H1 (cell line): ENCODE measurements at regions not wholly inside any gene's neighbourhood (a gene's known extent, or its start where the extent isn't known, plus 50 kb on each side); places are given as distances from the start of the nearest gene placed in this dataset.

Experiments used
- CTCF ChIA-PET: fragments of 300-600 bp; sonication (Branson Sonifier 250); formaldehyde crosslinking; loops from one replicate; lab custom pipeline; 2021; ENCODE audit not compliant: partially characterized antibody; lab: Charles Lee
- POLR2A ChIA-PET: fragments of 300-600 bp; sonication (Branson Sonifier 250); formaldehyde crosslinking; loops from one replicate; lab custom pipeline; 2021; ENCODE audit warnings: inconsistent platforms; ENCODE audit not compliant: partially characterized antibody; lab: Charles Lee
- DNase-seq, 2 experiments: peaks; one replicate each; pipeline versions ENCODE4 v3.0.0 to v3.0.0-alpha.2; 2010 to 2022; ENCODE audit warnings: low spot score in 2 of 2, low read depth in 1 of 2, mixed read lengths in 1 of 2
- FAIRE-seq: peaks from 2 replicates; lab custom pipeline; 2011; peaks lifted over from hg19 to GRCh38; lab: Jason Lieb, UNC
- H2AFZ ChIP-seq: 2 replicates; pipeline ENCODE4 v1.8.1; 2012; ENCODE audit warnings: low read length, inconsistent platforms
- H2AK5ac ChIP-seq: 2 replicates; pipeline ENCODE4 v1.6.1; 2013; ENCODE audit warnings: low read depth, low read length
- H2BK120ac ChIP-seq: replicated peaks from 2 replicates; pipeline ENCODE3; 2013; ENCODE audit warnings: low read depth, low read length, inconsistent platforms
- H2BK12ac ChIP-seq: 2 replicates; pipeline ENCODE4 v1.6.1; 2013; ENCODE audit warnings: low read depth, low read length
- H2BK15ac ChIP-seq: 2 replicates; pipeline ENCODE4 v1.6.1; 2013; ENCODE audit warnings: low read length
- H2BK20ac ChIP-seq: 2 replicates; pipeline ENCODE4 v1.6.1; 2013; ENCODE audit warnings: low read length
- H2BK5ac ChIP-seq: 2 replicates; pipeline ENCODE4 v1.6.1; 2013; ENCODE audit warnings: low read depth, low read length
- H3K14ac ChIP-seq: 2 replicates; pipeline ENCODE4 v1.6.1; 2013; ENCODE audit warnings: inconsistent platforms; ENCODE audit not compliant: insufficient read length
- H3K18ac ChIP-seq: 2 replicates; pipeline ENCODE4 v1.6.1; 2013; ENCODE audit warnings: low read length; ENCODE audit errors: extremely low read depth
- H3K23ac ChIP-seq: 2 replicates; pipeline ENCODE4 v1.6.1; 2013; ENCODE audit warnings: inconsistent platforms; ENCODE audit not compliant: insufficient read length
- H3K23me2 ChIP-seq: 2 replicates; pipeline ENCODE4 v1.6.1; 2013; ENCODE audit warnings: low read depth, low read length
- H3K27ac ChIP-seq: 2 replicates; pipeline ENCODE4 v1.6.1; 2011; ENCODE audit warnings: low read depth, low read length, inconsistent platforms
- H3K27me3 ChIP-seq, 4 experiments: replicated peaks in 1 of 4; 1 replicate in 1 of 4; 2 replicates in 3 of 4; pipeline versions ENCODE4 v1.6.1 to v1.8.1; 2011 to 2013; ENCODE audit warnings: low read length in 3 of 4, mild to moderate bottlenecking in 3 of 4, inconsistent platforms in 2 of 4, mixed read lengths in 2 of 4, moderate library complexity in 1 of 4; ENCODE audit not compliant: control insufficient read depth in 3 of 4, insufficient read depth in 3 of 4; ENCODE audit errors: extremely low read depth in 1 of 4
- H3K36me3 ChIP-seq, 4 experiments: 2 replicates each; pipeline versions ENCODE4 v1.6.1 to v1.8.1; 2011 to 2013; ENCODE audit warnings: mild to moderate bottlenecking in 4 of 4, low read length in 3 of 4, moderate library complexity in 2 of 4, control low read depth in 1 of 4, inconsistent platforms in 1 of 4; ENCODE audit not compliant: insufficient read depth in 4 of 4, control insufficient read depth in 2 of 4
- H3K4ac ChIP-seq: replicated peaks from 2 replicates; pipeline ENCODE3; 2013; ENCODE audit warnings: low read length, low read depth, mixed read lengths, inconsistent platforms; ENCODE audit not compliant: insufficient read length
- H3K4me1 ChIP-seq, 4 experiments: replicated peaks in 1 of 4; 1 replicate in 1 of 4; 2 replicates in 3 of 4; pipeline versions ENCODE4 v1.6.1 to v1.8.1; 2011 to 2013; ENCODE audit warnings: low read length in 3 of 4, inconsistent platforms in 2 of 4, mixed read lengths in 1 of 4; ENCODE audit not compliant: insufficient read depth in 4 of 4, control insufficient read depth in 3 of 4
- H3K4me2 ChIP-seq, 2 experiments: 2 replicates each; pipeline versions ENCODE4 v1.6.1 to v1.8.1; 2011 to 2013; ENCODE audit warnings: low read depth in 2 of 2, low read length in 2 of 2, control low read depth in 1 of 2, inconsistent platforms in 1 of 2, mild to moderate bottlenecking in 1 of 2; ENCODE audit not compliant: insufficient read depth in 1 of 2
- H3K4me3 ChIP-seq, 4 experiments: fragments of 200-600, 300-600 bp in 1 of 4; sonication (generic), shearing (Covaris generic), sonication (Bioruptor Twin) in 1 of 4; 2 replicates each; pipeline versions ENCODE4 v1.5.1 to v1.8.1; 2011 to 2016; ENCODE audit warnings: low read length in 4 of 4, low read depth in 3 of 4, control low read depth in 2 of 4, inconsistent platforms in 2 of 4, mild to moderate bottlenecking in 2 of 4, mixed read lengths in 1 of 4, moderate library complexity in 1 of 4; ENCODE audit not compliant: insufficient read depth in 2 of 4; ENCODE audit errors: extremely low read depth in 1 of 4
- H3K56ac ChIP-seq: replicated peaks from 2 replicates; pipeline ENCODE3; 2013; ENCODE audit warnings: low read depth, mild to moderate bottlenecking, mixed read lengths, low read length, inconsistent platforms; ENCODE audit not compliant: insufficient read length
- H3K79me1 ChIP-seq: 2 replicates; pipeline ENCODE4 v1.6.1; 2013; ENCODE audit warnings: low read depth, low read length, control low read depth
- H3K79me2 ChIP-seq, 2 experiments: 2 replicates each; pipeline versions ENCODE4 v1.6.1 to v1.8.1; 2012 to 2013; ENCODE audit warnings: low read length in 2 of 2, mild to moderate bottlenecking in 2 of 2, inconsistent platforms in 1 of 2; ENCODE audit not compliant: insufficient read depth in 2 of 2, control insufficient read depth in 1 of 2
- H3K9ac ChIP-seq, 4 experiments: replicated peaks in 1 of 4; 1 replicate in 1 of 4; 2 replicates in 3 of 4; pipeline versions ENCODE4 v1.6.1 to v1.8.1; 2011 to 2013; ENCODE audit warnings: low read depth in 3 of 4, low read length in 3 of 4, control low read depth in 2 of 4, mild to moderate bottlenecking in 2 of 4, moderate library complexity in 2 of 4, inconsistent platforms in 1 of 4; ENCODE audit errors: extremely low read depth in 1 of 4
- H3K9me3 ChIP-seq, 2 experiments: 2 replicates each; pipeline versions ENCODE4 v1.6.1 to v1.8.1; 2012 to 2013; ENCODE audit warnings: mild to moderate bottlenecking in 2 of 2, moderate library complexity in 2 of 2, control low read depth in 1 of 2, inconsistent platforms in 1 of 2, low read depth in 1 of 2, low read length in 1 of 2, mixed read lengths in 1 of 2; ENCODE audit not compliant: insufficient read depth in 2 of 2
- H4K20me1 ChIP-seq, 2 experiments: replicated peaks in 1 of 2; 2 replicates each; pipeline versions ENCODE3 to v1.8.1; 2011 to 2013; ENCODE audit warnings: inconsistent platforms in 2 of 2, low read length in 2 of 2, mild to moderate bottlenecking in 1 of 2; ENCODE audit not compliant: insufficient read depth in 2 of 2, control insufficient read depth in 1 of 2
- H4K5ac ChIP-seq: 2 replicates; pipeline ENCODE4 v1.6.1; 2013; ENCODE audit warnings: low read length, low read depth, mixed read lengths, inconsistent platforms; ENCODE audit not compliant: insufficient read length
- H4K8ac ChIP-seq: 2 replicates; pipeline ENCODE4 v1.8.0; 2013; ENCODE audit warnings: mild to moderate bottlenecking, moderate library complexity, low read length, inconsistent platforms; ENCODE audit not compliant: insufficient read depth; ENCODE audit errors: extremely low read depth
- H4K91ac ChIP-seq: replicated peaks from 2 replicates; pipeline ENCODE3; 2013; ENCODE audit warnings: low read length, mixed read lengths, inconsistent platforms; ENCODE audit not compliant: insufficient read length
- BRCA1 ChIP-seq: IDR thresholded peaks from 2 replicates; pipeline ENCODE4 v1.6.1; 2012; ENCODE audit warnings: low read depth, low read length, improper control_type of control experiment
- CBX8 ChIP-seq: fragments of 300-800, 300-1000 bp; sonication (generic); IDR thresholded peaks from 2 replicates; pipeline ENCODE4 v1.7.1; 2016; ENCODE audit warnings: low read depth, low read length, borderline replicate concordance
- EP300 ChIP-seq, 2 experiments: IDR thresholded peaks; 1 replicate in 1 of 2; 2 replicates in 1 of 2; pipeline ENCODE4 v1.6.1; 2011 to 2012; ENCODE audit warnings: low read depth in 2 of 2, low read length in 2 of 2, mild to moderate bottlenecking in 2 of 2, borderline replicate concordance in 1 of 2, inconsistent platforms in 1 of 2, moderate library complexity in 1 of 2
- HDAC6 ChIP-seq: IDR thresholded peaks from one replicate; pipeline ENCODE4 v1.7.1; 2012; ENCODE audit warnings: low read depth, mild to moderate bottlenecking, inconsistent platforms, low read length, moderate library complexity
- JUND ChIP-seq: IDR thresholded peaks from 2 replicates; pipeline ENCODE4 v1.6.1; 2011; ENCODE audit warnings: mild to moderate bottlenecking, improper control_type of control experiment, low read length
- KDM4A ChIP-seq: IDR thresholded peaks from one replicate; pipeline ENCODE4 v1.7.1; 2012; ENCODE audit warnings: low read depth, mild to moderate bottlenecking, moderate library complexity, low read length, inconsistent platforms; ENCODE audit not compliant: severe bottlenecking
- MAFK ChIP-seq: IDR thresholded peaks from 2 replicates; pipeline ENCODE4 v1.6.1; 2012; ENCODE audit warnings: low read depth, mild to moderate bottlenecking, improper control_type of control experiment, low read length
- PHF8 ChIP-seq: fragments of 200-600 bp; sonication (generic); conservative IDR thresholded peaks from 2 replicates; pipeline ENCODE4 v1.7.1; 2012; ENCODE audit warnings: low read depth, mild to moderate bottlenecking, inconsistent platforms, low read length, moderate library complexity
- RAD21 ChIP-seq, 2 experiments: IDR thresholded peaks in 1 of 2; conservative IDR thresholded peaks in 1 of 2; 2 replicates each; pipeline ENCODE4 v1.6.1; 2011; ENCODE audit warnings: low read depth in 2 of 2, low read length in 2 of 2, improper control_type of control experiment in 1 of 2, inconsistent platforms in 1 of 2, mild to moderate bottlenecking in 1 of 2, moderate library complexity in 1 of 2
- RFX5 ChIP-seq: IDR thresholded peaks from 2 replicates; pipeline ENCODE4 v1.6.1; 2011; ENCODE audit warnings: low read depth, low read length, improper control_type of control experiment, borderline replicate concordance
- RXRA ChIP-seq: IDR thresholded peaks from 2 replicates; pipeline ENCODE4 v1.6.1; 2011; ENCODE audit warnings: low read depth, mild to moderate bottlenecking, low read length, moderate library complexity; ENCODE audit not compliant: insufficient read depth
- SIN3A ChIP-seq, 2 experiments: IDR thresholded peaks in 1 of 2; conservative IDR thresholded peaks in 1 of 2; 2 replicates each; pipeline ENCODE4 v1.6.1; 2011 to 2012; ENCODE audit warnings: low read length in 2 of 2, improper control_type of control experiment in 1 of 2, low read depth in 1 of 2, mild to moderate bottlenecking in 1 of 2
- SP1 ChIP-seq: IDR thresholded peaks from 2 replicates; pipeline ENCODE4 v1.6.1; 2011; ENCODE audit warnings: low read depth, low read length
- SUZ12 ChIP-seq: fragments of 200-600 bp; sonication (generic); IDR thresholded peaks from 2 replicates; pipeline ENCODE4 v1.6.1; 2012; ENCODE audit warnings: mild to moderate bottlenecking, inconsistent platforms, low read length, moderate library complexity, mixed read lengths
- WGBS, 2 experiments: shearing (Covaris generic) in 1 of 2; methylation state at CpG; one replicate each; pipeline versions ENCODE4 v1.1.6 to v1.1.7; 2013 to 2015; ENCODE audit warnings: low lambda C conversion rate in 2 of 2, mixed read lengths in 2 of 2, inconsistent platforms in 1 of 2, low coverage in 1 of 2, missing lambda C conversion rate in 1 of 2; ENCODE audit not compliant: insufficient replicate concordance in 2 of 2, insufficient coverage in 1 of 2, insufficient read length in 1 of 2; ENCODE audit errors: extremely low coverage in 1 of 2, missing lambda C conversion rate in 1 of 2; 5-methylcytosine and 5-hydroxymethylcytosine counted together

GRCh38 chr4:125483278-125483677 is 168.5 kb downstream of the FAT4 start:
- Histone ChIP-seq H4K20me1 (no peaks in the 10 kb centered on the region), H3K23ac (no peak overlapping the region), H2BK120ac (no peak overlapping the region), H3K56ac (no peak overlapping the region), H2AFZ (no peak overlapping the region), H3K18ac (no peak overlapping the region), H3K27ac (no peak overlapping the region), H3K9ac (no peak overlapping the region), H3K79me1 (no peaks in the 10 kb centered on the region), H4K8ac (no peak overlapping the region), H3K4ac (no peak overlapping the region), H3K4me3 (no peak overlapping the region), H3K36me3 (no peaks in the 10 kb centered on the region), H4K91ac (no peak overlapping the region), H3K4me2 (no peak overlapping the region), H2BK5ac (no peak overlapping the region), H2BK15ac (no peak overlapping the region), H3K23me2 (no peaks in the 10 kb centered on the region; the same call in 1 of the 2 replicates), H2AK5ac (no peak overlapping the region), H3K27me3 (no peaks in the 10 kb centered on the region), H3K79me2 (no peaks in the 10 kb centered on the region), H3K14ac (no peak overlapping the region), H3K9me3 (no peaks in the 10 kb centered on the region), H2BK12ac (no peak overlapping the region), H2BK20ac (no peak overlapping the region), H3K4me1 (no peaks in the 10 kb centered on the region), H4K5ac (no peak overlapping the region)
- WGBS, 2 experiments = 96% methylated on average over 3 of the region's 3 CpGs; no CpG with 5 or more reads in 1 of the 2 experiments
- POLR2A ChIA-PET = no interaction called here
- CTCF ChIA-PET = interaction anchor here (0.7 to 2.2 kb wide), 3 partner anchors 143 to 268 kb away, joined by 3 to 6 read pairs (median 5); no protein-coding TSS in a partner anchor
- no peak for FAIRE-seq
- DNase-seq = no peak
- TF ChIP-seq CBX8 = no peak
- TF ChIP-seq BRCA1 = no peak
- TF ChIP-seq KDM4A = no peak
- TF ChIP-seq RAD21 (IDR thresholded peaks at IDR 0.05 in 1 of 2, conservative IDR thresholded peaks at IDR 0.05 in 1 of 2; ENCODE audit: low read depth in 2 of 2, low read length in 2 of 2) = no peak
- no peak for TF ChIP-seq HDAC6
- TF ChIP-seq SIN3A (conservative IDR thresholded peaks at IDR 0.05 in 1 of 2, IDR thresholded peaks at IDR 0.05 in 1 of 2; ENCODE audit: low read depth in 1 of 2, low read length in 2 of 2) = no peak
- no peak for TF ChIP-seq RFX5
- no peak for TF ChIP-seq SUZ12
- no peak for TF ChIP-seq MAFK
- TF ChIP-seq RXRA = no peak
- no peak for TF ChIP-seq JUND
- no peak for TF ChIP-seq PHF8
- TF ChIP-seq SP1 = no peak
- no peak for TF ChIP-seq EP300 (IDR thresholded peaks at IDR 0.05; ENCODE audit: borderline replicate concordance in 1 of 2, low read depth in 2 of 2, low read length in 2 of 2)
